GM23338 (cell line): ENCODE measurements at regions not wholly inside any gene's neighbourhood (a gene's known extent, or its start where the extent isn't known, plus 50 kb on each side); places are given as distances from the start of the nearest gene placed in this dataset.

Experiments
- ATAC-seq: fragments of 200-7000 bp; cut with Tn5 transposase; 3 replicates; pipeline ENCODE4 v1.9.1; 2020
- DNase-seq: peaks from one replicate; pipeline ENCODE4 v3.0.0-alpha.2; 2015; ENCODE audit warnings: low spot score
- H2AFZ ChIP-seq: fragments of 200-600 bp; sonication (generic); 2 replicates; pipeline ENCODE4 v1.8.0; 2016; ENCODE audit warnings: antibody characterized with exemption, mild to moderate bottlenecking, moderate library complexity
- H3F3A ChIP-seq: fragments of 200-600 bp; sonication (generic); replicated peaks from 2 replicates; pipeline ENCODE4 v1.8.0; 2017; ENCODE audit warnings: antibody characterized with exemption, mixed run types, low read depth
- H3K27ac ChIP-seq: fragments of 200-600 bp; sonication (generic); 2 replicates; pipeline ENCODE4 v1.6.1; 2016; ENCODE audit warnings: low read depth
- H3K27me3 ChIP-seq: fragments of 200-600 bp; sonication (generic); 2 replicates; pipeline ENCODE4 v1.8.0; 2016; ENCODE audit warnings: mild to moderate bottlenecking, mixed run types, moderate library complexity; ENCODE audit not compliant: insufficient read depth
- H3K36me3 ChIP-seq: fragments of 200-600 bp; sonication (generic); 2 replicates; pipeline ENCODE4 v1.8.0; 2016; ENCODE audit warnings: mild to moderate bottlenecking; ENCODE audit not compliant: insufficient read depth
- H3K4me1 ChIP-seq: fragments of 200-600 bp; sonication (generic); 2 replicates; pipeline ENCODE4 v1.8.0; 2016; ENCODE audit warnings: mild to moderate bottlenecking, moderate library complexity; ENCODE audit not compliant: insufficient read depth
- H3K4me2 ChIP-seq: fragments of 200-600 bp; sonication (generic); 2 replicates; pipeline ENCODE4 v1.7.1; 2017; ENCODE audit warnings: mixed run types
- H3K4me3 ChIP-seq: fragments of 200-600 bp; sonication (generic); 2 replicates; pipeline ENCODE4 v1.6.1; 2016; ENCODE audit warnings: mixed run types
- H3K79me2 ChIP-seq: fragments of 200-600 bp; sonication (generic); replicated peaks from 2 replicates; pipeline ENCODE4 v1.8.0; 2017; ENCODE audit warnings: mild to moderate bottlenecking; ENCODE audit not compliant: insufficient read depth
- H3K9me2 ChIP-seq: fragments of 200-600 bp; sonication (generic); 2 replicates; pipeline ENCODE4 v1.8.0; 2017; ENCODE audit not compliant: insufficient read depth
- H4K20me1 ChIP-seq: fragments of 200-600 bp; sonication (generic); replicated peaks from 2 replicates; pipeline ENCODE4 v1.8.0; 2017; ENCODE audit warnings: mild to moderate bottlenecking; ENCODE audit not compliant: insufficient read depth
- H3K27ac Mint-ChIP-seq: 2 replicates; pipeline ENCODE4 v1.8.0; 2020; ENCODE audit warnings: inconsistent platforms, mild to moderate bottlenecking, moderate library complexity, mixed read lengths
- H3K27me3 Mint-ChIP-seq: 3 replicates; pipeline ENCODE4 v1.8.0; 2022; ENCODE audit warnings: low read depth, mild to moderate bottlenecking, moderate library complexity, mixed read lengths, inconsistent platforms; ENCODE audit not compliant: insufficient read depth, poor library complexity
- H3K36me3 Mint-ChIP-seq: 3 replicates; pipeline ENCODE4 v1.8.0; 2021; ENCODE audit warnings: low read depth, mild to moderate bottlenecking, inconsistent platforms, moderate library complexity, mixed read lengths
- H3K4me1 Mint-ChIP-seq: 3 replicates; pipeline ENCODE4 v1.8.0; 2020; ENCODE audit warnings: mild to moderate bottlenecking, inconsistent platforms, mixed read lengths
- H3K4me3 Mint-ChIP-seq: 3 replicates; pipeline ENCODE4 v1.8.0; 2021; ENCODE audit warnings: moderate library complexity, mild to moderate bottlenecking, inconsistent platforms, mixed read lengths
- H3K9me3 Mint-ChIP-seq: 3 replicates; pipeline ENCODE4 v1.8.0; 2020; ENCODE audit warnings: moderate library complexity, mild to moderate bottlenecking, inconsistent platforms, mixed read lengths
- CREB1 ChIP-seq: fragments of 250-450 bp; sonication (Bioruptor Pico); IDR thresholded peaks from 2 replicates; pipeline ENCODE4 v1.5.0; 2020; ENCODE audit warnings: low read depth, mild to moderate bottlenecking, moderate library complexity
- CTCF ChIP-seq, 2 experiments: fragments of 200-600 bp in 1 of 2; sonication (generic) in 1 of 2; conservative IDR thresholded peaks; 2 replicates each; pipeline versions ENCODE4 v1.5.1 to v1.6.1; 2016 to 2017; ENCODE audit warnings: antibody characterized with exemption in 2 of 2, low read depth in 2 of 2, mild to moderate bottlenecking in 2 of 2, moderate library complexity in 1 of 2
- EZH2 ChIP-seq: fragments of 200-600 bp; sonication (generic); IDR thresholded peaks from one replicate; pipeline ENCODE4 v1.8.0; 2017; ENCODE audit warnings: antibody characterized with exemption, mild to moderate bottlenecking, low read depth; ENCODE audit not compliant: unreplicated experiment
- POLR2AphosphoS5 ChIP-seq: IDR thresholded peaks from 2 replicates; pipeline ENCODE4 v1.6.1; 2016; ENCODE audit warnings: antibody characterized with exemption, low read depth
- REST ChIP-seq: IDR thresholded peaks from one replicate; pipeline ENCODE4 v1.6.1; 2018; ENCODE audit warnings: antibody characterized with exemption; ENCODE audit not compliant: unreplicated experiment
- STAT1 ChIP-seq: IDR thresholded peaks from one replicate; pipeline ENCODE4 v1.6.1; 2016; ENCODE audit warnings: antibody characterized with exemption; ENCODE audit not compliant: unreplicated experiment
- ZNF114 ChIP-seq: fragments of 250-450 bp; sonication (Bioruptor Pico); IDR thresholded peaks from 2 replicates; pipeline ENCODE4 v1.5.0; 2020; ENCODE audit warnings: mild to moderate bottlenecking, moderate library complexity
- ZNF331 ChIP-seq: fragments of 250-450 bp; sonication (Bioruptor Pico); IDR thresholded peaks from 2 replicates; pipeline ENCODE4 v1.5.0; 2020; ENCODE audit warnings: low read depth, mild to moderate bottlenecking, moderate library complexity
- ZNF462 ChIP-seq: fragments of 250-450 bp; sonication (Bioruptor Pico); IDR thresholded peaks from 2 replicates; pipeline ENCODE4 v1.5.0; 2020; ENCODE audit warnings: mild to moderate bottlenecking, moderate library complexity

- DNase-seq (no peak), ATAC-seq (no peak)
- Histone ChIP-seq H3K4me1 (peaks cover 18% of the 10 kb centered on the region), H3F3A (0 out of 2 replicates have a peak, but pooled peaks cover 3% of the 10 kb centered on the region), H3K36me3 (no peaks in the 10 kb centered on the region), H3K79me2 (no peaks in the 10 kb centered on the region), H3K9me2 (no peaks in the 10 kb centered on the region), H3K4me2 (no peak overlapping the region), H2AFZ (no peak overlapping the region), H4K20me1 (no peaks in the 10 kb centered on the region), H3K27ac (no peak overlapping the region), H3K4me3 (no peak overlapping the region), H3K27me3 (no peaks in the 10 kb centered on the region)
- Mint-ChIP-seq H3K27me3 (peaks cover 26% of the 10 kb centered on the region), H3K36me3 (no peaks in the 10 kb centered on the region), H3K9me3 (no peaks in the 10 kb centered on the region), H3K27ac (no peak overlapping the region), H3K4me3 (no peak overlapping the region), H3K4me1 (peaks cover 31% of the 10 kb centered on the region)
- TF ChIP-seq CREB1 (CRISPR knock-in tag) = no peak
- TF ChIP-seq CTCF (conservative IDR thresholded peaks at IDR 0.05; ENCODE audit: low read depth in 2 of 2) = no peak
- no peak for TF ChIP-seq STAT1
- no peak for TF ChIP-seq REST
- no peak for TF ChIP-seq ZNF331 (CRISPR knock-in tag)
- TF ChIP-seq POLR2AphosphoS5 = no peak
- no peak for TF ChIP-seq ZNF114 (CRISPR knock-in tag)
- no peak for TF ChIP-seq EZH2
- no peak for TF ChIP-seq ZNF462 (CRISPR knock-in tag)
These were observed 51.6 kb upstream of the SMAD6 start for GRCh38 chr15:66650433-66650832.
